Breast epithelium (tissue), 4 donors: ENCODE measurements at regions not wholly inside any gene's neighbourhood (a gene's known extent, or its start where the extent isn't known, plus 50 kb on each side); places are given as distances from the start of the nearest gene placed in this dataset.

ENCODE experiments used
- DNase-seq, 2 donors: peaks; one replicate each; pipeline ENCODE4 v3.0.0-alpha.2; 2019; ENCODE audit warnings: low spot score in 2 of 2
- H3K27ac ChIP-seq, 2 donors: fragments of 200-600 bp; sonication (generic) in 1 of 2; one replicate each; pipeline ENCODE4 v1.5.1; 2016 to 2019; ENCODE audit warnings: mild to moderate bottlenecking in 1 of 2
- H3K27me3 ChIP-seq, 2 donors: fragments of 200-600 bp; sonication (generic) in 1 of 2; one replicate each; pipeline versions ENCODE4 v1.5.1 to v1.6.0; 2017 to 2019; ENCODE audit warnings: control low read depth in 1 of 2, mild to moderate bottlenecking in 1 of 2
- H3K36me3 ChIP-seq: fragments of 200-600 bp; one replicate; pipeline ENCODE4 v1.5.1; 2019
- H3K4me1 ChIP-seq, 2 donors: fragments of 200-600 bp; sonication (generic); one replicate each; pipeline ENCODE4 v1.5.1; 2016 to 2019; ENCODE audit warnings: control low read depth in 1 of 2
- H3K4me3 ChIP-seq, 3 donors: fragments of 200-600 bp; sonication (generic); 1 replicate in 2 of 3; 2 replicates in 1 of 3; pipeline ENCODE4 v1.5.1; 2016 to 2019; ENCODE audit warnings: mild to moderate bottlenecking in 3 of 3, moderate library complexity in 2 of 3
- H3K9me3 ChIP-seq, 2 donors: fragments of 200-600 bp; sonication (generic) in 1 of 2; one replicate each; pipeline ENCODE4 v1.5.1; 2016 to 2019; ENCODE audit warnings: control low read depth in 1 of 2
- POLR2AphosphoS5 ChIP-seq, 3 donors: sonication (generic); formaldehyde crosslinking; IDR thresholded peaks; one replicate each; pipeline ENCODE4 v1.6.1; 2017; ENCODE audit warnings: antibody characterized with exemption in 3 of 3
- intact Hi-C: fragments of 100-400 bp; cut with DNase I; formaldehyde crosslinking; loops from one replicate; pipeline ENCODE4 v1.15.1; 2023; ENCODE audit warnings: low total_unique reads
- TF ChIP-seq, protein P1 (sequence below), 3 donors: fragments of 450-650 bp; IDR thresholded peaks; one replicate each; pipeline ENCODE4 v1.5.1; 2016 to 2017; ENCODE audit warnings: antibody characterized with exemption in 3 of 3, mild to moderate bottlenecking in 3 of 3, moderate library complexity in 3 of 3

DNA sequence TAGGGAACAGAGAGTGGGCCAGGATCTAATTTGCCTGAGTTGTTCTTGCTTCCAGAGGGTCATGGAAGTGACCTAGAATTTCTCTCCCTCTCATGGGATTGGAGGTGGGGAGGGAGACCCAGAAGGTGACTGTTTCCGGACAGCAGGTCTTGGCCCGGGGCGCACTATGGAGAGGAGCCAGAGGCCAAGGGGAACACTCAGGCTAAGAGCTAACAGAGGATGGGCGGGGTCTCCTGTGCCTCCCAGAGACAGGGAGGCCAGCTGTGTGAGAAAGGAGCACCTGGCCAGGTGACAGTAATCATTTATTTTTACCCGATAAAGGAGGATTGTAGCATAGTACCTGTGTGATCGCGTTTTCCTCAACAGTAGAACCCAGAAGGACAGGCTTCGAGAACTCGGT is 50.9 kb upstream of the ANKH start:
- H3K27me3 ChIP-seq = no peaks in the 10 kb centered on the region
- H3K9me3 ChIP-seq = no peaks in the 10 kb centered on the region
- intact Hi-C loops = no loop called here
- no peak for DNase-seq
- no peaks in the 10 kb centered on the region for H3K36me3 ChIP-seq
- H3K27ac ChIP-seq = no peak overlapping the region
- peaks cover 0 to 6% of the 10 kb centered on the region in 2 donors for H3K4me1 ChIP-seq
- TF ChIP-seq POLR2AphosphoS5 (IDR thresholded peaks at IDR 0.05) = no peak
- TF ChIP-seq, protein P1, sequence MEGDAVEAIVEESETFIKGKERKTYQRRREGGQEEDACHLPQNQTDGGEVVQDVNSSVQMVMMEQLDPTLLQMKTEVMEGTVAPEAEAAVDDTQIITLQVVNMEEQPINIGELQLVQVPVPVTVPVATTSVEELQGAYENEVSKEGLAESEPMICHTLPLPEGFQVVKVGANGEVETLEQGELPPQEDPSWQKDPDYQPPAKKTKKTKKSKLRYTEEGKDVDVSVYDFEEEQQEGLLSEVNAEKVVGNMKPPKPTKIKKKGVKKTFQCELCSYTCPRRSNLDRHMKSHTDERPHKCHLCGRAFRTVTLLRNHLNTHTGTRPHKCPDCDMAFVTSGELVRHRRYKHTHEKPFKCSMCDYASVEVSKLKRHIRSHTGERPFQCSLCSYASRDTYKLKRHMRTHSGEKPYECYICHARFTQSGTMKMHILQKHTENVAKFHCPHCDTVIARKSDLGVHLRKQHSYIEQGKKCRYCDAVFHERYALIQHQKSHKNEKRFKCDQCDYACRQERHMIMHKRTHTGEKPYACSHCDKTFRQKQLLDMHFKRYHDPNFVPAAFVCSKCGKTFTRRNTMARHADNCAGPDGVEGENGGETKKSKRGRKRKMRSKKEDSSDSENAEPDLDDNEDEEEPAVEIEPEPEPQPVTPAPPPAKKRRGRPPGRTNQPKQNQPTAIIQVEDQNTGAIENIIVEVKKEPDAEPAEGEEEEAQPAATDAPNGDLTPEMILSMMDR (IDR thresholded peaks at IDR 0.05) = no peak
- no peak overlapping the region for H3K4me3 ChIP-seq
